ENCODE measurements at regions not wholly inside any gene's neighbourhood (a gene's known extent, or its start where the extent isn't known, plus 50 kb on each side); places are given as distances from the start of the nearest gene placed in this dataset.

- no peak for DNase-seq (ENCODE audit: low read depth)
Observed at GRCh38 chr20:3354247-3354646, 53.2 kb downstream of the DNAAF9 start.

GRCh38 chr20:3353646-3354045 lies 53.8 kb downstream of the DNAAF9 start:
- no peak for DNase-seq (ENCODE audit: low read depth)

- no peak for DNase-seq (ENCODE audit: low read depth)
Observed at GRCh38 chr20:3352202-3352601, 55.3 kb downstream of the DNAAF9 start.

DNA sequence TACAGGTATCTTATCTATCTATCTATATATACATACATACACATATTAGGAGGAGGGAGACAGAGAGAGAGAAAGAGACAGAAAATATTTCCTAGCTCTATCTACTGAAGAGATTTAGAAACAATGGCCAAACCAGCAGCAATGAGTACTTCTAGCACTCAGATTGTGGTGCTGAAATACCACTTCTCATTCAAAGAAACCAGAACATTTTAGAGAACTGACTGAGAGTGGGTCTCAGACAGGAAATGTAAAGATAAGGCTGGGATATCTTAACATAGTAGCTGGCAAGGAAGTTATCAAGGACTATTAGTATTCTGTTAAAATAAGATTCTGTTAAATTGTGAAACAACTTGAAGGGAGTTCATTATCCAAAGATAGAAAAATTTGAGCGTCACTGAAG lies 57.0 kb downstream of the DNAAF9 start:
- no peak for DNase-seq (ENCODE audit: low read depth)

- no peak for DNase-seq (ENCODE audit: low read depth)
Observed at GRCh38 chr20:3349786-3350185, 57.7 kb downstream of the DNAAF9 start.

- DNase-seq (ENCODE audit: low read depth), result no peak
Observed at GRCh38 chr20:3342766-3343165, 64.7 kb downstream of the DNAAF9 start.

DNA sequence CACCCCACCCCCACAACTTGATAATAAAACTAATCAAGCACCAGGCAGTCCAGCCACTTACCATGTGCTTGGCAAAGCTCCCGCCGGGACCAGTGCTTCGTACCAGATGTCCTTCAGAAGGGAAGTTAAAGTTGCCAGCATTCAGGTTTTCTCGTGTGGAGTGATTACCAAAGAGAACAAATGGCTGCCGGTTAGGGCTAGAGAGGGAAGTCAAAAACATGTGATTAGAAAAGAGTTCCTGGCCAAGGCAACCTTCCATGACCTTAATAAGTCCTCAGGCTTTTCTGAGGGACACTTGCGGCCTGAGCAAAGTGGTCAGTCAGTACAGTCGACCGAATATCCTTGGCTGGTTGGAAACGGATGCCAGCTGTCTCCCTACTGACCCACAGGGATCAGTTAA lies 67.0 kb downstream of the DNAAF9 start:
- peak; percentile 33 for DNase-seq (ENCODE audit: low read depth)

DNA sequence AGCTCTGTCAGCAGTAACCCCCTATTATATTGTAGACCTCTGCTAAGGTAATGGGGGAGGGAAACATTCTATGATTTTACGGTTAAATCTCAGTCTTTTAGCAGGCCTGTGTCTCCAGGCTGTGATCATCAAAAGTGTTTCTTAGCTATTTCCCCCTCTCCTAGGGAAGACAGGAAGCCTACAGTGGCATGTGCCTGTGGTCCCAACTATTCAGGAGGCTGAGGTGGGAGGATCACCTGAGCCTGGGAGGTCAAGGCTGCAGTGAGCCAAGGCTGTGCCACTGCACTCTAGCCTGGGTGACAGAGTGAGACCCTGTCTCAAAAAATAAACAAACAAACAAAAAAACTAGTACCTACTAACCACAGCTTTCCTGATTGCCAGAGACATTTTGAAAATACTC lies 67.9 kb downstream of the DNAAF9 start:
- DNase-seq (ENCODE audit: low read depth), result no peak

GRCh38 chr20:3339076-3339475 lies 68.4 kb downstream of the DNAAF9 start:
- no peak for DNase-seq (ENCODE audit: low read depth)

- no peak for DNase-seq (ENCODE audit: low read depth)
Observed at GRCh38 chr20:3334156-3334943, 73.1 kb downstream of the DNAAF9 start.

DNA sequence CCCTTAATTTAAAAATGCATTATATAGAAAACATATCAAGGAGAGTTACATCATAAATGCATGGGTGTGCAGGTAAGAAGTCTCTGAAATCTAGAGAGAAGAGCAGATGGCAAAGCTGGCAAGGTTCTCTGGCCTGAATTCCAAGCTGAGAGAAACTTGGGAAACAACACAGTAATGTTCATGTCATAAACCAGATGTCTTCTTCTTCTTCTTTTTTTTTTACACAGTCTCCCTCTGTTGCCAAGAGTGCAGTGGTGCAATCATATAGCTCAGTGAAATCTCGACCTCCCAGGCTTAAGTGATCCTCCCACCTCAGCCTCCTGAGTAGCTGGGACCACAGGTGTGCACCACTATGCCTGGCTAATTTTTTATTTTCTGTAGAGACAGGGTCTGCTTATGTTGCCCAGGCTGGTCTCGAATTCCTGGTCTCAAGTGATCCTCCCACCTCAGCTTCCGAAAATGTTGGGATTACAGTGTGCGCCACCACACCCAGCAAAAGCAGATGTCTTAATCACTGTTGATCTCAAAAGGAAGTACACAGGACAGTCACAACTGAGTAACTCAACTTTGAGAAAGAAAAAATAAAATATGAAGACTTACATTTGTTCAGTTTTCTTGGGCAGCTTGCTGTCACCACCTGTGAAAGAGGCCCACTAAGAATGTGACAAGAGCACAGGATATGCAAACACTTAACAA lies 77.3 kb downstream of the DNAAF9 start:
- DNase-seq (ENCODE audit: low read depth), result peak; percentile 55

DNA sequence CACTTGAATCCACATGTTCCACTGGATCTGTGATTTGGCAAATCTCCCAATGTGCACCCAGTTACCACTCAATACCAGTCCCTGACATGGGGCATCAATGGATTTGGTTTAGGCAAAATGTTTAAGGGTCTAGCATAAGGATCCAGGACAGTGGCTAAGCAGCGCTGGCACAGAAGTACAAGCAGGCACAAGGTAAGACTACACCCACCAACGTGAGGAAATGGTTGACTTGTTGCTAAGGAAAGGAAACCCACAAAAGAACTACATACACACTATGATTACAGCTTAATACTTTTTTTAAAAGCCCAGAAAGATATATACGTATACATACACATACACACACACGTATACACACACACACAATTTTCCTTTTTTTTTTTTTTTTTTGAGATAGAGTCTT lies 79.0 kb downstream of the DNAAF9 start:
- no peak for DNase-seq (ENCODE audit: low read depth)

- DNase-seq (ENCODE audit: low read depth), result no peak
Observed at GRCh38 chr20:3326779-3327521, 80.5 kb downstream of the DNAAF9 start.

DNA sequence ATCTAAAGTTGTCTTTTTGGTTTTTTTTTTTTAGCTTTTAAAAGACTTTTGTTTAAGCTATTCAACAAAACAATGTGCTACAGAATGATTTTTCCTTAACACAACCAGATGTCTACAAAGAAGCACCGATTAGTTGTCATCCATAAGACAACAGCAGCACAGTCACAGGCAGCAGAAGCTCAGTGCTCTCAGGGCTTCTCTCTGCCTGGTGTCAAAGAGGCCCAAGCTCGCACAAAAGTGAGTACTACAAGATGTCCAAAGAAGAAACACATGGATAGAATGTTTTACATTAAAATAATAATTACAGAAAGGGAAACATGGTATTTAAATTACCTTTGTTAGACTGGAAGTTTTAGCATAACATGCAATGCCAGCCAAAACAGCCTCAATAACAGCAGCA lies 81.6 kb downstream of the DNAAF9 start:
- DNase-seq (ENCODE audit: low read depth), result no peak

DNA sequence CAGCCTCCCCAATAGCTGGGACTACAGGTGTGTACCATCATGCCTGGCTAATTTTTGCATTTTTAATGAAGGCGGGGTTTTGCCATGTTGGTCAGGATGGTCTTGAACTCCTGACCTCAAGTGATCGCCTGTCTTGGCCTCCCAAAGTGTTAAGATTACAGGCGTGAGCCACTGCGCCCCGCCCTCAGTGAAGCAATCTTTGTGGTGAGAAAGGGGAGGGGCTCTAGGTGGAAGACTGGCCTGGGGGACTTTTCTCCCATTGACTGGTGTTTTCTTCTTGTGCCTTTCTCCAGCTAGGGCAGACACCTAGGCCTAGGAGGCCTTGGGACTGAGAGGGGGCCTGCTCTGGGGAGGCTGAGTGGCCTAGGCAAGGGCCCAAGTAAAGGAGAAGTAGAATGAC lies 84.1 kb downstream of the DNAAF9 start:
- DNase-seq (ENCODE audit: low read depth), result no peak

GRCh38 chr20:3318226-3318884 lies 79.4 kb upstream of the SLC4A11 start:
- no peak for DNase-seq (ENCODE audit: low read depth)

- DNase-seq (ENCODE audit: low read depth), result no peak
Observed at GRCh38 chr20:3316136-3316535, 77.1 kb upstream of the SLC4A11 start.

- no peak for DNase-seq (ENCODE audit: low read depth)
Observed at GRCh38 chr20:3315136-3315535, 76.1 kb upstream of the SLC4A11 start.

DNA sequence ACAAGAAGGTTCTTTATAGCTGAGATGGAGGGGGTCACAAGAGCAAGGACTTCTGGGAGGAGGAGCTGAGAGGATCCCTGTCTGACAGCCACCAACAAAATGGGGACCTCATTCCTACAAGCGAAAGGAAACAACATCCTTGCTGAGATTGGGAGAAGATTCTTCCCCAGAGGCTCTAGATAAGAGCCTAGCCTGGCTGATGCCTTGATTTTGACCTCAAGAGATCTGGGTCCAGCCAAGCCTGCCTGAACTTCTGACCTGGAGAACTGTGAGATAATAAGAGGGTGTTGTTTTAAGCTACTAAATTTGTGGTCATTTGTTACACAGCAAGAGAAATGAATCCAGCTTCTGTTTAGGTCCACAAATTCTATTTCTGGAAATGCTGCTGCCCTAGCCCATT lies 75.4 kb upstream of the SLC4A11 start:
- DNase-seq (ENCODE audit: low read depth), result no peak

- DNase-seq (ENCODE audit: low read depth), result no peak
Observed at GRCh38 chr20:3313683-3314065, 74.7 kb upstream of the SLC4A11 start.

DNA sequence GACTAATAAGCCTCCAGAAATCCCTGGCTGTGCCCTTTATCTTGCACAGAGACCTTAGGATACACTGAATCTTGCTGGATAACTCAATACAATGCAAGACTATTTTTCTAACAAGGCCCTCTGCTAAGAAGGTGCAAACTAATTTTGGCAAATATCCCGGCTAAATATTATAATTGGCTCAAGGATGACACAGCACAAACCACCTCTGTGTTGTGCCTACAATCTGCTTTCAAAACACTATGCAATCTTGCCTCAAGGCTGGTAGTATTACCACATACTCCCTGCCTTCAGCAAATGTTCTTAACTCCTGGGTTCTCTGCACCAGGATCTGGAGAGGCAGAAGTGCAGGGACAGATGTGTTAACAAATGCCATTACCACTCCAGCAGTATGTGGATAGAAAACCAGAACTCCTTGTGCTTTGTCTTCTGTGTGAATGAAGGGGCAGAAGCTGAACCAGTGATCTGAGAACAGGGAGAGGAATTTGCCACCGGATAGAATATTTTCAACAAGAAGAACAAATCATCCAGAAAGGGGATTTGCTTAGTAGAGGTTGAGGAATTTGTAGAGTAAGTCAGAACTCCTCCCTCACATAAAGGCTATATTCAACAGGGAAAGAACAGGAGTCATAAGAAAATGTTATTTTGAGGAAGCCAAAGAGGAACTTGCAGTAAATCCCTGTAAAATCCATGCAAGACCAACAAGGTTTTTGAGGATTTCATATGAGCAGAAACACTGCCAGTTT lies 74.1 kb upstream of the SLC4A11 start:
- DNase-seq (ENCODE audit: low read depth), result peak; percentile 45

- DNase-seq (ENCODE audit: low read depth), result no peak
Observed at GRCh38 chr20:3311623-3312022, 72.6 kb upstream of the SLC4A11 start.
